GM12878 (cell line): ENCODE measurements at regions not wholly inside any gene's neighbourhood (a gene's known extent, or its start where the extent isn't known, plus 50 kb on each side); places are given as distances from the start of the nearest gene placed in this dataset.

Source experiments
- ATAC-seq: fragments of 200-7000 bp; cut with Tn5 transposase; 3 replicates; pipeline ENCODE4 v1.9.1; 2020; ENCODE audit warnings: mild to moderate bottlenecking, moderate library complexity
- BruUV-seq: library from RNA; stranded (reverse); fragments of 400-500 nt; replicated peaks from 2 replicates; lab custom pipeline; 2021; lab: Mats Ljungman, UMichigan
- CTCF ChIA-PET: fragments of 300-600 bp; sonication (Branson Sonifier 250); formaldehyde crosslinking; extraction: SDS; loops from one replicate; lab custom pipeline; 2021; ENCODE audit warnings: inconsistent platforms; lab: Yijun Ruan, JAX
- POLR2A ChIA-PET: fragments of 350-600 bp; formaldehyde crosslinking; extraction: SDS; loops from one replicate; lab custom pipeline; 2021; ENCODE audit warnings: inconsistent platforms; lab: Charles Lee
- RAD21 ChIA-PET: fragments of 300-600 bp; sonication (Branson Sonifier 250); formaldehyde crosslinking; loops from one replicate; lab custom pipeline; 2023; ENCODE audit warnings: antibody characterized with exemption; ENCODE audit not compliant: unreplicated experiment; lab: Charles Lee
- SMC1A ChIA-PET: fragments of 300-600 bp; sonication (Branson Sonifier 250); formaldehyde crosslinking; loops from one replicate; lab custom pipeline; 2023; ENCODE audit not compliant: unreplicated experiment, uncharacterized antibody; lab: Charles Lee
- DNase-seq: peaks from one replicate; pipeline ENCODE4 v3.0.0-alpha.2; 2011; ENCODE audit warnings: low read depth, low spot score
- FAIRE-seq: peaks from 3 replicates; lab custom pipeline; 2011; peaks lifted over from hg19 to GRCh38; lab: Jason Lieb, UNC
- H2AFZ ChIP-seq: 2 replicates; pipeline ENCODE4 v1.6.0; 2011; ENCODE audit warnings: low read depth, low read length, control low read depth; ENCODE audit not compliant: control insufficient read depth
- H3K27ac ChIP-seq: 2 replicates; pipeline ENCODE4 v1.5.1; 2011; ENCODE audit warnings: control low read depth; ENCODE audit not compliant: control insufficient read depth, insufficient read depth
- H3K27me3 ChIP-seq, 2 experiments: replicated peaks in 1 of 2; 2 replicates each; pipeline versions ENCODE4 v1.6.0 to v1.6.1; 2011; ENCODE audit warnings: low read length in 1 of 2; ENCODE audit not compliant: control insufficient read depth in 2 of 2, insufficient read depth in 2 of 2
- H3K36me3 ChIP-seq, 2 experiments: 2 replicates each; pipeline ENCODE4 v1.5.1; 2011; ENCODE audit warnings: low read length in 1 of 2; ENCODE audit not compliant: control insufficient read depth in 2 of 2, insufficient read depth in 2 of 2
- H3K4me1 ChIP-seq: 2 replicates; pipeline ENCODE4 v1.6.1; 2011; ENCODE audit warnings: mild to moderate bottlenecking, low read length, moderate library complexity, mixed read lengths; ENCODE audit not compliant: control insufficient read depth, insufficient read depth
- H3K4me2 ChIP-seq: 2 replicates; pipeline ENCODE4 v1.6.0; 2011; ENCODE audit warnings: control low read depth; ENCODE audit not compliant: control insufficient read depth, insufficient read depth
- H3K4me3 ChIP-seq: fragments of 200-600 bp; sonication (generic); 2 replicates; pipeline ENCODE4 v1.5.1; 2016
- H3K79me2 ChIP-seq: 2 replicates; pipeline ENCODE4 v1.6.0; 2011; ENCODE audit warnings: low read length; ENCODE audit not compliant: control insufficient read depth, insufficient read depth
- H3K9ac ChIP-seq: 2 replicates; pipeline ENCODE4 v1.8.0; 2011; ENCODE audit warnings: low read length, control low read depth, mixed read lengths; ENCODE audit not compliant: control insufficient read depth, insufficient read depth
- H3K9me3 ChIP-seq: replicated peaks from 3 replicates; pipeline ENCODE4 v1.5.1; 2011; ENCODE audit warnings: mild to moderate bottlenecking, low read length; ENCODE audit not compliant: control insufficient read depth, insufficient read depth
- H4K20me1 ChIP-seq: 2 replicates; pipeline ENCODE4 v1.6.0; 2011; ENCODE audit not compliant: control insufficient read depth, insufficient read depth
- E2F8 ChIP-seq: fragments of 450-650 bp; IDR thresholded peaks from 2 replicates; pipeline ENCODE4 v1.6.1; 2018; ENCODE audit warnings: mild to moderate bottlenecking, low read depth, moderate library complexity; ENCODE audit not compliant: partially characterized antibody
- EGR1 ChIP-seq, 2 experiments: IDR thresholded peaks; 1 replicate in 1 of 2; 2 replicates in 1 of 2; pipeline ENCODE4 v1.6.1; 2011 to 2012; ENCODE audit warnings: low read depth in 2 of 2, low read length in 2 of 2, borderline replicate concordance in 1 of 2, mild to moderate bottlenecking in 1 of 2, moderate library complexity in 1 of 2
- IKZF2 ChIP-seq, 2 experiments: fragments of 450-650 bp; IDR thresholded peaks; 2 replicates each; pipeline ENCODE4 v1.6.1; 2017; ENCODE audit warnings: mild to moderate bottlenecking in 2 of 2, moderate library complexity in 2 of 2
- IRF3 ChIP-seq: fragments of 450-650 bp; IDR thresholded peaks from 2 replicates; pipeline ENCODE4 v1.6.1; 2014; ENCODE audit warnings: mild to moderate bottlenecking
- MYB ChIP-seq: fragments of 150-350 bp; IDR thresholded peaks from 2 replicates; pipeline ENCODE4 v1.6.1; 2014; ENCODE audit warnings: mild to moderate bottlenecking, low read depth, low read length, borderline replicate concordance
- TAF1 ChIP-seq: IDR thresholded peaks from 2 replicates; pipeline ENCODE4 v1.6.1; 2011; ENCODE audit warnings: mild to moderate bottlenecking, low read depth, low read length, borderline replicate concordance
- TCF3 ChIP-seq: IDR thresholded peaks from 2 replicates; pipeline ENCODE4 v1.6.1; 2012; ENCODE audit warnings: low read depth, mild to moderate bottlenecking, low read length, borderline replicate concordance; ENCODE audit not compliant: insufficient read depth
- WGBS: methylation state at CpG from one replicate; pipeline ENCODE4 v1.1.6; 2016; ENCODE audit warnings: low lambda C conversion rate; ENCODE audit not compliant: insufficient replicate concordance, insufficient coverage; ENCODE audit errors: missing lambda C conversion rate; 5-methylcytosine and 5-hydroxymethylcytosine counted together
- in situ Hi-C: fragments of 300-500 bp; cut with MboI; formaldehyde crosslinking; loops from 9 replicates; pipeline ENCODE4 v1.14.3; 2018; ENCODE audit warnings: mixed read lengths
- intact Hi-C: fragments of 100-400 bp; cut with micrococcal nuclease; formaldehyde crosslinking; loops from one replicate; pipeline ENCODE4 v1.14.2; 2022; ENCODE audit not compliant: unreplicated experiment

- intact Hi-C loops (no loop called here), in situ Hi-C loops (no loop called here)
- Histone ChIP-seq H4K20me1 (no peaks in the 10 kb centered on the region), H3K4me3 (no peak overlapping the region), H2AFZ (no peak overlapping the region), H3K36me3 (no peaks in the 10 kb centered on the region), H3K4me2 (no peak overlapping the region), H3K27me3 (no peaks in the 10 kb centered on the region), H3K4me1 (no peaks in the 10 kb centered on the region), H3K9ac (no peak overlapping the region), H3K27ac (no peak overlapping the region), H3K79me2 (no peaks in the 10 kb centered on the region), H3K9me3 (no peaks in the 10 kb centered on the region)
- BruUV-seq, result no TSS peak
- ChIA-PET POLR2A (no interaction called here), CTCF (interaction anchor here (0.5 kb wide), 1 partner anchor 458 kb away, joined by 3 read pairs; no protein-coding TSS in a partner anchor), SMC1A (no interaction called here), RAD21 (no interaction called here)
- 0% methylated on average over 2 of the region's 2 CpGs for WGBS
- FAIRE-seq (no peak), ATAC-seq (no peak), DNase-seq (no peak)
- no peak for TF ChIP-seq IRF3
- no peak for TF ChIP-seq IKZF2 (IDR thresholded peaks at IDR 0.05)
- TF ChIP-seq MYB, result no peak
- no peak for TF ChIP-seq E2F8
- TF ChIP-seq TCF3, result no peak
- no peak for TF ChIP-seq TAF1
- TF ChIP-seq EGR1 (IDR thresholded peaks at IDR 0.05; ENCODE audit: borderline replicate concordance in 1 of 2, low read depth in 2 of 2, low read length in 2 of 2), result no peak
These were observed 1100.6 kb upstream of the CITED2 start for GRCh38 chr6:140475086-140475485.
